H1 (cell line): ENCODE measurements at regions not wholly inside any gene's neighbourhood (a gene's known extent, or its start where the extent isn't known, plus 50 kb on each side); places are given as distances from the start of the nearest gene placed in this dataset.
"Not testable (repeated sequence)": the region's sequence is repeated elsewhere in the genome, so short reads cannot be mapped to it uniquely, and the experiment has no call there.

Source experiments
- CTCF ChIA-PET: fragments of 300-600 bp; sonication (Branson Sonifier 250); formaldehyde crosslinking; loops from one replicate; lab custom pipeline; 2021; ENCODE audit not compliant: partially characterized antibody; lab: Charles Lee
- POLR2A ChIA-PET: fragments of 300-600 bp; sonication (Branson Sonifier 250); formaldehyde crosslinking; loops from one replicate; lab custom pipeline; 2021; ENCODE audit warnings: inconsistent platforms; ENCODE audit not compliant: partially characterized antibody; lab: Charles Lee
- DNase-seq, 2 experiments: peaks; one replicate each; pipeline versions ENCODE4 v3.0.0 to v3.0.0-alpha.2; 2010 to 2022; ENCODE audit warnings: low spot score in 2 of 2, low read depth in 1 of 2, mixed read lengths in 1 of 2
- FAIRE-seq: peaks from 2 replicates; lab custom pipeline; 2011; peaks lifted over from hg19 to GRCh38; lab: Jason Lieb, UNC
- H2AFZ ChIP-seq: 2 replicates; pipeline ENCODE4 v1.8.1; 2012; ENCODE audit warnings: low read length, inconsistent platforms
- H2AK5ac ChIP-seq: 2 replicates; pipeline ENCODE4 v1.6.1; 2013; ENCODE audit warnings: low read depth, low read length
- H2BK120ac ChIP-seq: replicated peaks from 2 replicates; pipeline ENCODE3; 2013; ENCODE audit warnings: low read depth, low read length, inconsistent platforms
- H2BK12ac ChIP-seq: 2 replicates; pipeline ENCODE4 v1.6.1; 2013; ENCODE audit warnings: low read depth, low read length
- H2BK15ac ChIP-seq: 2 replicates; pipeline ENCODE4 v1.6.1; 2013; ENCODE audit warnings: low read length
- H2BK20ac ChIP-seq: 2 replicates; pipeline ENCODE4 v1.6.1; 2013; ENCODE audit warnings: low read length
- H2BK5ac ChIP-seq: 2 replicates; pipeline ENCODE4 v1.6.1; 2013; ENCODE audit warnings: low read depth, low read length
- H3K14ac ChIP-seq: 2 replicates; pipeline ENCODE4 v1.6.1; 2013; ENCODE audit warnings: inconsistent platforms; ENCODE audit not compliant: insufficient read length
- H3K18ac ChIP-seq: 2 replicates; pipeline ENCODE4 v1.6.1; 2013; ENCODE audit warnings: low read length; ENCODE audit errors: extremely low read depth
- H3K23ac ChIP-seq: 2 replicates; pipeline ENCODE4 v1.6.1; 2013; ENCODE audit warnings: inconsistent platforms; ENCODE audit not compliant: insufficient read length
- H3K23me2 ChIP-seq: 2 replicates; pipeline ENCODE4 v1.6.1; 2013; ENCODE audit warnings: low read depth, low read length
- H3K27ac ChIP-seq: 2 replicates; pipeline ENCODE4 v1.6.1; 2011; ENCODE audit warnings: low read depth, low read length, inconsistent platforms
- H3K27me3 ChIP-seq, 4 experiments: replicated peaks in 1 of 4; 1 replicate in 1 of 4; 2 replicates in 3 of 4; pipeline versions ENCODE4 v1.6.1 to v1.8.1; 2011 to 2013; ENCODE audit warnings: low read length in 3 of 4, mild to moderate bottlenecking in 3 of 4, inconsistent platforms in 2 of 4, mixed read lengths in 2 of 4, moderate library complexity in 1 of 4; ENCODE audit not compliant: control insufficient read depth in 3 of 4, insufficient read depth in 3 of 4; ENCODE audit errors: extremely low read depth in 1 of 4
- H3K36me3 ChIP-seq, 4 experiments: 2 replicates each; pipeline versions ENCODE4 v1.6.1 to v1.8.1; 2011 to 2013; ENCODE audit warnings: mild to moderate bottlenecking in 4 of 4, low read length in 3 of 4, moderate library complexity in 2 of 4, control low read depth in 1 of 4, inconsistent platforms in 1 of 4; ENCODE audit not compliant: insufficient read depth in 4 of 4, control insufficient read depth in 2 of 4
- H3K4ac ChIP-seq: replicated peaks from 2 replicates; pipeline ENCODE3; 2013; ENCODE audit warnings: low read length, low read depth, mixed read lengths, inconsistent platforms; ENCODE audit not compliant: insufficient read length
- H3K4me1 ChIP-seq, 4 experiments: replicated peaks in 1 of 4; 1 replicate in 1 of 4; 2 replicates in 3 of 4; pipeline versions ENCODE4 v1.6.1 to v1.8.1; 2011 to 2013; ENCODE audit warnings: low read length in 3 of 4, inconsistent platforms in 2 of 4, mixed read lengths in 1 of 4; ENCODE audit not compliant: insufficient read depth in 4 of 4, control insufficient read depth in 3 of 4
- H3K4me2 ChIP-seq, 2 experiments: 2 replicates each; pipeline versions ENCODE4 v1.6.1 to v1.8.1; 2011 to 2013; ENCODE audit warnings: low read depth in 2 of 2, low read length in 2 of 2, control low read depth in 1 of 2, inconsistent platforms in 1 of 2, mild to moderate bottlenecking in 1 of 2; ENCODE audit not compliant: insufficient read depth in 1 of 2
- H3K4me3 ChIP-seq, 4 experiments: fragments of 200-600, 300-600 bp in 1 of 4; sonication (generic), shearing (Covaris generic), sonication (Bioruptor Twin) in 1 of 4; 2 replicates each; pipeline versions ENCODE4 v1.5.1 to v1.8.1; 2011 to 2016; ENCODE audit warnings: low read length in 4 of 4, low read depth in 3 of 4, control low read depth in 2 of 4, inconsistent platforms in 2 of 4, mild to moderate bottlenecking in 2 of 4, mixed read lengths in 1 of 4, moderate library complexity in 1 of 4; ENCODE audit not compliant: insufficient read depth in 2 of 4; ENCODE audit errors: extremely low read depth in 1 of 4
- H3K56ac ChIP-seq: replicated peaks from 2 replicates; pipeline ENCODE3; 2013; ENCODE audit warnings: low read depth, mild to moderate bottlenecking, mixed read lengths, low read length, inconsistent platforms; ENCODE audit not compliant: insufficient read length
- H3K79me1 ChIP-seq: 2 replicates; pipeline ENCODE4 v1.6.1; 2013; ENCODE audit warnings: low read depth, low read length, control low read depth
- H3K79me2 ChIP-seq, 2 experiments: 2 replicates each; pipeline versions ENCODE4 v1.6.1 to v1.8.1; 2012 to 2013; ENCODE audit warnings: low read length in 2 of 2, mild to moderate bottlenecking in 2 of 2, inconsistent platforms in 1 of 2; ENCODE audit not compliant: insufficient read depth in 2 of 2, control insufficient read depth in 1 of 2
- H3K9ac ChIP-seq, 4 experiments: replicated peaks in 1 of 4; 1 replicate in 1 of 4; 2 replicates in 3 of 4; pipeline versions ENCODE4 v1.6.1 to v1.8.1; 2011 to 2013; ENCODE audit warnings: low read depth in 3 of 4, low read length in 3 of 4, control low read depth in 2 of 4, mild to moderate bottlenecking in 2 of 4, moderate library complexity in 2 of 4, inconsistent platforms in 1 of 4; ENCODE audit errors: extremely low read depth in 1 of 4
- H3K9me3 ChIP-seq, 2 experiments: 2 replicates each; pipeline versions ENCODE4 v1.6.1 to v1.8.1; 2012 to 2013; ENCODE audit warnings: mild to moderate bottlenecking in 2 of 2, moderate library complexity in 2 of 2, control low read depth in 1 of 2, inconsistent platforms in 1 of 2, low read depth in 1 of 2, low read length in 1 of 2, mixed read lengths in 1 of 2; ENCODE audit not compliant: insufficient read depth in 2 of 2
- H4K20me1 ChIP-seq, 2 experiments: replicated peaks in 1 of 2; 2 replicates each; pipeline versions ENCODE3 to v1.8.1; 2011 to 2013; ENCODE audit warnings: inconsistent platforms in 2 of 2, low read length in 2 of 2, mild to moderate bottlenecking in 1 of 2; ENCODE audit not compliant: insufficient read depth in 2 of 2, control insufficient read depth in 1 of 2
- H4K5ac ChIP-seq: 2 replicates; pipeline ENCODE4 v1.6.1; 2013; ENCODE audit warnings: low read length, low read depth, mixed read lengths, inconsistent platforms; ENCODE audit not compliant: insufficient read length
- H4K8ac ChIP-seq: 2 replicates; pipeline ENCODE4 v1.8.0; 2013; ENCODE audit warnings: mild to moderate bottlenecking, moderate library complexity, low read length, inconsistent platforms; ENCODE audit not compliant: insufficient read depth; ENCODE audit errors: extremely low read depth
- H4K91ac ChIP-seq: replicated peaks from 2 replicates; pipeline ENCODE3; 2013; ENCODE audit warnings: low read length, mixed read lengths, inconsistent platforms; ENCODE audit not compliant: insufficient read length
- WGBS, 2 experiments: shearing (Covaris generic) in 1 of 2; methylation state at CpG; one replicate each; pipeline versions ENCODE4 v1.1.6 to v1.1.7; 2013 to 2015; ENCODE audit warnings: low lambda C conversion rate in 2 of 2, mixed read lengths in 2 of 2, inconsistent platforms in 1 of 2, low coverage in 1 of 2, missing lambda C conversion rate in 1 of 2; ENCODE audit not compliant: insufficient replicate concordance in 2 of 2, insufficient coverage in 1 of 2, insufficient read length in 1 of 2; ENCODE audit errors: extremely low coverage in 1 of 2, missing lambda C conversion rate in 1 of 2; 5-methylcytosine and 5-hydroxymethylcytosine counted together

GRCh38 chrX:46087310-46087709 lies 457.9 kb downstream of the ZNF674 start:
- H3K27me3 ChIP-seq, H3K9ac ChIP-seq, H3K4me1 ChIP-seq, CTCF ChIA-PET, H4K8ac ChIP-seq, H2BK12ac ChIP-seq, H3K4ac ChIP-seq, H3K4me3 ChIP-seq, H4K20me1 ChIP-seq, FAIRE-seq, H2BK5ac ChIP-seq, H2AFZ ChIP-seq, H3K14ac ChIP-seq, H2BK20ac ChIP-seq, H3K9me3 ChIP-seq, H3K79me2 ChIP-seq, H4K91ac ChIP-seq, H3K23me2 ChIP-seq, H3K4me2 ChIP-seq, H3K23ac ChIP-seq, DNase-seq, H3K18ac ChIP-seq, H2BK15ac ChIP-seq, H3K79me1 ChIP-seq, H2BK120ac ChIP-seq, POLR2A ChIA-PET, H3K36me3 ChIP-seq, H4K5ac ChIP-seq, H2AK5ac ChIP-seq, H3K56ac ChIP-seq, H3K27ac ChIP-seq: not testable (repeated sequence)
- WGBS, 2 experiments: 90% methylated on average over 5 of the region's 6 CpGs; no CpG with 5 or more reads in 1 of the 2 experiments

GRCh38 chrX:46080121-46080520 lies 465.1 kb downstream of the ZNF674 start:
- H3K9me3 ChIP-seq, H2AK5ac ChIP-seq, H3K23ac ChIP-seq, H3K36me3 ChIP-seq, H2BK5ac ChIP-seq, DNase-seq, H3K4me2 ChIP-seq, H3K27ac ChIP-seq, H3K9ac ChIP-seq, H3K23me2 ChIP-seq, H2AFZ ChIP-seq, H3K79me2 ChIP-seq, H3K56ac ChIP-seq, H3K4me1 ChIP-seq, H4K8ac ChIP-seq, H3K4ac ChIP-seq, H3K14ac ChIP-seq, H4K5ac ChIP-seq, H3K4me3 ChIP-seq, H2BK120ac ChIP-seq, CTCF ChIA-PET, H3K27me3 ChIP-seq, FAIRE-seq, H4K20me1 ChIP-seq, H2BK20ac ChIP-seq, POLR2A ChIA-PET, H3K79me1 ChIP-seq, H2BK15ac ChIP-seq, H4K91ac ChIP-seq, H2BK12ac ChIP-seq, H3K18ac ChIP-seq: not testable (repeated sequence)
- WGBS, 2 experiments: 90% methylated on average over 4 of the region's 5 CpGs; no CpG with 5 or more reads in 1 of the 2 experiments
